ENCODE measurements at regions not wholly inside any gene's neighbourhood (a gene's known extent, or its start where the extent isn't known, plus 50 kb on each side); places are given as distances from the start of the nearest gene placed in this dataset.
"Not testable (repeated sequence)": the region's sequence is repeated elsewhere in the genome, so short reads cannot be mapped to it uniquely, and the experiment has no call there.

- no peak overlapping the region for H3K27ac ChIP-seq
- H3K36me3 ChIP-seq (ENCODE audit: low read depth, missing control alignments), result no peaks in the 10 kb centered on the region
- no peak for DNase-seq
- TF ChIP-seq, protein P1, sequence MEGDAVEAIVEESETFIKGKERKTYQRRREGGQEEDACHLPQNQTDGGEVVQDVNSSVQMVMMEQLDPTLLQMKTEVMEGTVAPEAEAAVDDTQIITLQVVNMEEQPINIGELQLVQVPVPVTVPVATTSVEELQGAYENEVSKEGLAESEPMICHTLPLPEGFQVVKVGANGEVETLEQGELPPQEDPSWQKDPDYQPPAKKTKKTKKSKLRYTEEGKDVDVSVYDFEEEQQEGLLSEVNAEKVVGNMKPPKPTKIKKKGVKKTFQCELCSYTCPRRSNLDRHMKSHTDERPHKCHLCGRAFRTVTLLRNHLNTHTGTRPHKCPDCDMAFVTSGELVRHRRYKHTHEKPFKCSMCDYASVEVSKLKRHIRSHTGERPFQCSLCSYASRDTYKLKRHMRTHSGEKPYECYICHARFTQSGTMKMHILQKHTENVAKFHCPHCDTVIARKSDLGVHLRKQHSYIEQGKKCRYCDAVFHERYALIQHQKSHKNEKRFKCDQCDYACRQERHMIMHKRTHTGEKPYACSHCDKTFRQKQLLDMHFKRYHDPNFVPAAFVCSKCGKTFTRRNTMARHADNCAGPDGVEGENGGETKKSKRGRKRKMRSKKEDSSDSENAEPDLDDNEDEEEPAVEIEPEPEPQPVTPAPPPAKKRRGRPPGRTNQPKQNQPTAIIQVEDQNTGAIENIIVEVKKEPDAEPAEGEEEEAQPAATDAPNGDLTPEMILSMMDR (IDR thresholded peaks at IDR 0.05), result no peak
- no peak for TF ChIP-seq POLR2A (IDR thresholded peaks at IDR 0.05)
- H3K4me1 ChIP-seq, result no peaks in the 10 kb centered on the region
- no peak overlapping the region for H3K4me3 ChIP-seq
- no peaks in the 10 kb centered on the region for H3K27me3 ChIP-seq
- intact Hi-C loops (cut with DNase I; ENCODE audit: low total_unique reads), result no loop called here
- no peaks in the 10 kb centered on the region for H3K9me3 ChIP-seq
- 77 to 84% methylated on average over 1 of the region's 1 CpG for WGBS, 2 donors
Measured at GRCh38 chr12:25801734-25802133, 156.7 kb upstream of the RASSF8 start.

GRCh38 chr12:25802143-25802542, 156.3 kb upstream of the RASSF8 start:
- Histone ChIP-seq H3K27ac (no peak overlapping the region), H3K27me3 (no peaks in the 10 kb centered on the region), H3K4me3 (no peak overlapping the region), H3K4me1 (no peaks in the 10 kb centered on the region), H3K36me3 (ENCODE audit: low read depth, missing control alignments) (no peaks in the 10 kb centered on the region), H3K9me3 (no peaks in the 10 kb centered on the region)
- no peak for DNase-seq
- no peak for TF ChIP-seq POLR2A (IDR thresholded peaks at IDR 0.05)
- TF ChIP-seq, protein P1 (IDR thresholded peaks at IDR 0.05), result no peak
- intact Hi-C loops (cut with DNase I; ENCODE audit: low total_unique reads), result no loop called here

DNA sequence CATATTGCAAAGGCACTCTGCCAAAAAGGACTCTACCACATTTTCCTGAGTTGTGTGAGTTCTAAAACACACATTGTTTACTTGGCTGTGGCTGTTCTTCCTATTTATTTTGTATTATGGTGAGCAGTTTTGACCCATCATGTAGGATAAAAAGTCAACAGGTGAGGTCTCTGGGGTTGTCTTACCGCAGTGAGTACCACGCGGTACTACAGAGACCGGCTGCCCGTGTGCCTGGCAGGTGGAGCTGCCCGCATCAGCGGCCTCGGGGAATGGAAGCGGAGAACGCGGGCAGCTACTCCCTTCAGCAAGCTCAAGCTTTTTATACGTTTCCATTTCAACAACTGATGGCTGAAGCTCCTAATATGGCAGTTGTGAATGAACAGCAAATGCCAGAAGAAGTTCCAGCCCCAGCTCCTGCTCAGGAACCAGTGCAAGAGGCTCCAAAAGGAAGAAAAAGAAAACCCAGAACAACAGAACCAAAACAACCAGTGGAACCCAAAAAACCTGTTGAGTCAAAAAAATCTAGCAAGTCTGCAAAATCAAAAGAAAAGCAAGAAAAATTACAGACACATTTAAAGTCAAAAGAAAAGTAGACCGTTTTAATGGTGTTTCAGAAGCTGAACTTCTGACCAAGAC, 155.3 kb upstream of the RASSF8 start:
- H3K9me3 ChIP-seq; intact Hi-C loops (cut with DNase I; ENCODE audit: low total_unique reads); H3K27me3 ChIP-seq; H3K27ac ChIP-seq; H3K36me3 ChIP-seq (ENCODE audit: low read depth, missing control alignments); H3K4me1 ChIP-seq; DNase-seq; H3K4me3 ChIP-seq: not testable (repeated sequence)
- WGBS, 2 donors, result 68 to 89% methylated on average over 13 of the region's 13 CpGs

DNA sequence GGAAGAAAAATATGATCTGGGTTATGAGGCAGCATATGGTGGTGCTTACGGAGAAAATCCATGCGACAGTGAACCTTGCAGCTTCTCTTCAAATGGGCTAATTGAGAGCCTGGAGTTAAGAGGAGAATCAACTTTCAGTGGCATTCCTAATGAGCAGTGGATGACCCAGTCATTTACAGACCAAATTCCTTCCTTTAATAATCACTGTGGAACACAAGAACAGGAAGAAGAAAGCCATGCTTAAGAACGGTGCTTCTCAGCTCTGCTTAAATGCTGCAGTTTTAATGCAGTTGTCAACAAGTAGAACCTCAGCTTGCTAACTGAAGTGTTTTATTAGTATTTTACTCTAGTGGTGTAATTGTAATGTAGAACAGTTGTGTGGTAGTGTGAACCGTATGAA, 154.2 kb upstream of the RASSF8 start:
- WGBS, 2 donors, result 41 to 47% methylated on average over 4 of the region's 4 CpGs
- DNase-seq; H3K27me3 ChIP-seq; H3K9me3 ChIP-seq; intact Hi-C loops (cut with DNase I; ENCODE audit: low total_unique reads); H3K36me3 ChIP-seq (ENCODE audit: low read depth, missing control alignments); H3K4me3 ChIP-seq; H3K4me1 ChIP-seq; H3K27ac ChIP-seq: not testable (repeated sequence)

GRCh38 chr12:25806271-25806670, 152.2 kb upstream of the RASSF8 start:
- Histone ChIP-seq H3K27me3 (no peaks in the 10 kb centered on the region), H3K4me3 (no peak overlapping the region), H3K27ac (no peak overlapping the region), H3K9me3 (no peaks in the 10 kb centered on the region), H3K4me1 (no peaks in the 10 kb centered on the region), H3K36me3 (ENCODE audit: low read depth, missing control alignments) (no peaks in the 10 kb centered on the region)
- WGBS, 2 donors, result 44 to 73% methylated on average over 1 of the region's 1 CpG
- no peak for DNase-seq
- TF ChIP-seq, protein P1 (IDR thresholded peaks at IDR 0.05), result no peak
- TF ChIP-seq POLR2A (IDR thresholded peaks at IDR 0.05), result no peak
- intact Hi-C loops (cut with DNase I; ENCODE audit: low total_unique reads), result no loop called here

DNA sequence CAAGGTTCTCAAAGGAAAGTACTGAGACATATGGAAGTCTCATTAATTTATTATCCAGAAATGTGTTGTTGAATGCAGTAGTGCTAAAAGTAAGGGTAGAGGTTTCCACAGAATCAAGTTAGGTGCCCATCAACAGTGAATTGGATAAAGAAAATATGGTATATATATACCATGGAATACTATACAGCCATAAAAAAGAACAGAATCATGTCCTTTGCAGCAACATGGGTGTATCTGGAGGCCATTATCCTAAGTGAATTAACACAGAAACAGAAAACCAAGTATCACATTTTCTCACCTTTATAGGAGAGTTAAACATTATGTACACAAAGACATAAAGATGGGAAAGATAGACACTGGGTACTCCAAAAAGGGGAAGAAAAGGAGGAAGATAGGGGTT, 149.9 kb upstream of the RASSF8 start:
- Histone ChIP-seq H3K4me3 (no peak overlapping the region), H3K27ac (no peak overlapping the region), H3K9me3 (no peaks in the 10 kb centered on the region), H3K36me3 (ENCODE audit: low read depth, missing control alignments) (no peaks in the 10 kb centered on the region), H3K27me3 (no peaks in the 10 kb centered on the region), H3K4me1 (no peaks in the 10 kb centered on the region)
- no peak for DNase-seq
- intact Hi-C loops (cut with DNase I; ENCODE audit: low total_unique reads), result no loop called here
- TF ChIP-seq, protein P1 (IDR thresholded peaks at IDR 0.05), result no peak
- no peak for TF ChIP-seq POLR2A (IDR thresholded peaks at IDR 0.05)

Measured in testis (tissue), 2 donors.